IMR-90 (cell line): ENCODE measurements at regions not wholly inside any gene's neighbourhood (a gene's known extent, or its start where the extent isn't known, plus 50 kb on each side); places are given as distances from the start of the nearest gene placed in this dataset.

Experiments
- ATAC-seq: fragments of 200-7000 bp; cut with Tn5 transposase; 2 replicates; pipeline ENCODE4 v1.9.1; 2020; ENCODE audit warnings: low read depth, mild to moderate bottlenecking, moderate library complexity
- BruUV-seq: library from RNA; stranded (reverse); fragments of 400-500 nt; replicated peaks from 2 replicates; lab custom pipeline; 2021; lab: Mats Ljungman, UMichigan
- CTCF ChIA-PET: fragments of 300-600 bp; formaldehyde crosslinking; extraction: SDS; loops from one replicate; lab custom pipeline; 2021; ENCODE audit warnings: antibody characterized with exemption; lab: Yijun Ruan, JAX
- POLR2A ChIA-PET: fragments of 300-600 bp; sonication (Branson Sonifier 250); formaldehyde crosslinking; loops from one replicate; lab custom pipeline; 2022; ENCODE audit warnings: antibody characterized with exemption; ENCODE audit not compliant: unreplicated experiment; lab: Charles Lee
- DNase-seq: peaks from one replicate; pipeline ENCODE4 v3.0.0; 2013
- H2AFZ ChIP-seq: replicated peaks from 2 replicates; pipeline ENCODE3; 2013; ENCODE audit warnings: low read length, mild to moderate bottlenecking; ENCODE audit not compliant: poor library complexity
- H2AK5ac ChIP-seq: 2 replicates; pipeline ENCODE4 v1.6.1; 2013; ENCODE audit warnings: low read depth, low read length, inconsistent platforms
- H2AK9ac ChIP-seq: replicated peaks from 2 replicates; pipeline ENCODE3; 2013; ENCODE audit warnings: mild to moderate bottlenecking, low read depth, low read length, moderate library complexity; ENCODE audit not compliant: poor library complexity
- H2BK120ac ChIP-seq: 2 replicates; pipeline ENCODE4 v1.6.1; 2013; ENCODE audit warnings: low read depth, low read length, inconsistent platforms
- H2BK15ac ChIP-seq: 3 replicates; pipeline ENCODE4 v1.6.1; 2013; ENCODE audit warnings: low read depth, low read length, inconsistent platforms
- H2BK20ac ChIP-seq: 2 replicates; pipeline ENCODE4 v1.6.1; 2013; ENCODE audit warnings: low read depth, mild to moderate bottlenecking, inconsistent platforms, low read length, moderate library complexity
- H2BK5ac ChIP-seq: 2 replicates; pipeline ENCODE4 v1.6.1; 2013; ENCODE audit warnings: mild to moderate bottlenecking, low read depth, low read length, inconsistent platforms; ENCODE audit not compliant: poor library complexity, severe bottlenecking
- H3K14ac ChIP-seq: replicated peaks from 2 replicates; pipeline ENCODE4 v1.6.1; 2013; ENCODE audit warnings: low read depth, low read length, inconsistent platforms
- H3K18ac ChIP-seq: 2 replicates; pipeline ENCODE4 v1.6.1; 2013; ENCODE audit warnings: low read depth, low read length, control low read depth
- H3K23ac ChIP-seq: 2 replicates; pipeline ENCODE4 v1.6.1; 2013; ENCODE audit warnings: low read depth, low read length, inconsistent platforms
- H3K27ac ChIP-seq: 2 replicates; pipeline ENCODE4 v1.5.1; 2013; ENCODE audit warnings: mild to moderate bottlenecking, control low read depth, low read length; ENCODE audit not compliant: insufficient read depth
- H3K27me3 ChIP-seq: 2 replicates; pipeline ENCODE4 v1.6.1; 2013; ENCODE audit warnings: low read length; ENCODE audit not compliant: control insufficient read depth, insufficient read depth
- H3K36me3 ChIP-seq: 2 replicates; pipeline ENCODE4 v1.6.1; 2013; ENCODE audit warnings: low read length, mixed read lengths; ENCODE audit not compliant: control insufficient read depth, insufficient read depth
- H3K4ac ChIP-seq: 2 replicates; pipeline ENCODE4 v1.6.1; 2013; ENCODE audit warnings: low read depth, low read length, inconsistent platforms
- H3K4me1 ChIP-seq: 2 replicates; pipeline ENCODE4 v1.6.1; 2013; ENCODE audit warnings: low read length, mixed read lengths; ENCODE audit not compliant: control insufficient read depth, insufficient read depth
- H3K4me2 ChIP-seq: 2 replicates; pipeline ENCODE4 v1.6.1; 2013; ENCODE audit warnings: low read depth, mild to moderate bottlenecking, control low read depth, low read length, moderate library complexity
- H3K4me3 ChIP-seq: 2 replicates; pipeline ENCODE4 v1.5.1; 2013; ENCODE audit warnings: low read depth, mild to moderate bottlenecking, control low read depth, low read length, moderate library complexity; ENCODE audit not compliant: insufficient read depth
- H3K56ac ChIP-seq: 2 replicates; pipeline ENCODE4 v1.6.1; 2013; ENCODE audit warnings: low read length, inconsistent platforms; ENCODE audit not compliant: insufficient read depth; ENCODE audit errors: extremely low read depth
- H3K79me1 ChIP-seq, 2 experiments: 2 replicates each; pipeline ENCODE4 v1.6.1; 2013; ENCODE audit warnings: low read length in 2 of 2, inconsistent platforms in 1 of 2, low read depth in 1 of 2
- H3K9ac ChIP-seq: 2 replicates; pipeline ENCODE4 v1.6.1; 2013; ENCODE audit warnings: low read depth, low read length, control low read depth
- H3K9me1 ChIP-seq: 2 replicates; pipeline ENCODE4 v1.6.1; 2013; ENCODE audit warnings: low read length, inconsistent platforms; ENCODE audit not compliant: insufficient read depth
- H3K9me3 ChIP-seq: 2 replicates; pipeline ENCODE4 v1.6.1; 2013; ENCODE audit warnings: low read length; ENCODE audit not compliant: control insufficient read depth, insufficient read depth
- H4K20me1 ChIP-seq: 2 replicates; pipeline ENCODE4 v1.6.1; 2013; ENCODE audit warnings: low read length, inconsistent platforms; ENCODE audit not compliant: insufficient read depth
- H4K5ac ChIP-seq: 2 replicates; pipeline ENCODE4 v1.6.1; 2013; ENCODE audit warnings: mild to moderate bottlenecking, low read depth, low read length, control low read depth
- H4K8ac ChIP-seq, 2 experiments: 2 replicates each; pipeline ENCODE4 v1.6.1; 2013; ENCODE audit warnings: low read depth in 2 of 2, low read length in 2 of 2, control low read depth in 1 of 2, inconsistent platforms in 1 of 2
- H4K91ac ChIP-seq: 2 replicates; pipeline ENCODE4 v1.6.1; 2013; ENCODE audit warnings: low read depth, low read length, inconsistent platforms; ENCODE audit not compliant: insufficient read depth
- BHLHE40 ChIP-seq: fragments of 150-350 bp; IDR thresholded peaks from 2 replicates; pipeline ENCODE4 v1.6.1; 2016; ENCODE audit warnings: mild to moderate bottlenecking, low read depth, low read length
- CEBPB ChIP-seq: IDR thresholded peaks from 2 replicates; pipeline ENCODE4 v1.6.1; 2012; ENCODE audit warnings: low read depth, low read length, improper control_type of control experiment
- CHD1 ChIP-seq: IDR thresholded peaks from 2 replicates; pipeline ENCODE4 v1.6.1; 2012; ENCODE audit warnings: low read depth, low read length, improper control_type of control experiment
- FOS ChIP-seq: fragments of 150-350 bp; IDR thresholded peaks from 2 replicates; pipeline ENCODE4 v1.6.1; 2016; ENCODE audit warnings: low read depth, low read length
- MXI1 ChIP-seq: IDR thresholded peaks from 2 replicates; pipeline ENCODE4 v1.6.1; 2012; ENCODE audit warnings: low read depth, mild to moderate bottlenecking, low read length, moderate library complexity, borderline replicate concordance
- POLR2A ChIP-seq: IDR thresholded peaks from 2 replicates; pipeline ENCODE4 v1.6.1; 2012; ENCODE audit warnings: mild to moderate bottlenecking, low read depth, low read length
- RAD21 ChIP-seq: IDR thresholded peaks from 2 replicates; pipeline ENCODE4 v1.6.1; 2012; ENCODE audit warnings: low read length, improper control_type of control experiment
- RCOR1 ChIP-seq: IDR thresholded peaks from 2 replicates; pipeline ENCODE4 v1.6.1; 2012; ENCODE audit warnings: mild to moderate bottlenecking, low read length, improper control_type of control experiment; ENCODE audit not compliant: insufficient replicate concordance
- RFX5 ChIP-seq: IDR thresholded peaks from 2 replicates; pipeline ENCODE4 v1.8.0; 2012; ENCODE audit warnings: low read depth, mild to moderate bottlenecking, low read length, moderate library complexity
- SMC3 ChIP-seq: fragments of 150-350 bp; IDR thresholded peaks from 2 replicates; pipeline ENCODE4 v1.6.1; 2016; ENCODE audit warnings: low read depth, mild to moderate bottlenecking, antibody characterized with exemption, low read length, moderate library complexity
- WGBS, 2 experiments: methylation state at CpG; one replicate each; pipeline versions ENCODE4 v1.1.5 to v1.1.7; 2013; ENCODE audit warnings: missing lambda C conversion rate in 2 of 2; ENCODE audit not compliant: insufficient read length in 1 of 2; ENCODE audit errors: extremely low coverage in 2 of 2; 5-methylcytosine and 5-hydroxymethylcytosine counted together
- dilution Hi-C: fragments of 300-500 bp; cut with HindIII; formaldehyde crosslinking; loops from one replicate; pipeline ENCODE4 v1.14.3; 2018; ENCODE audit warnings: low sequenced_read_pairs; ENCODE audit not compliant: unreplicated experiment
- in situ Hi-C: fragments of 300-500 bp; cut with MboI; formaldehyde crosslinking; loops from 3 replicates; pipeline ENCODE4 v1.14.3; 2019; ENCODE audit warnings: low sequenced_read_pairs, inconsistent platforms, mixed read lengths
- intact Hi-C: fragments of 100-400 bp; cut with micrococcal nuclease; formaldehyde crosslinking; loops from 2 replicates; pipeline ENCODE4 v1.10.0; 2022
- TF ChIP-seq, protein P1 (sequence below): fragments of 150-350 bp; IDR thresholded peaks from 2 replicates; pipeline ENCODE4 v1.6.1; 2016; ENCODE audit warnings: low read depth, mild to moderate bottlenecking, low read length, moderate library complexity, borderline replicate concordance
- TF ChIP-seq, protein P2 (sequence below): fragments of 150-350 bp; IDR thresholded peaks from 2 replicates; pipeline ENCODE4 v1.6.1; 2017; ENCODE audit warnings: mild to moderate bottlenecking, antibody characterized with exemption, low read length, low read depth
- TF ChIP-seq, protein P3 (sequence below): conservative IDR thresholded peaks from 2 replicates; pipeline ENCODE4 v1.5.1; 2012; ENCODE audit warnings: mild to moderate bottlenecking, low read depth, low read length, improper control_type of control experiment

DNA sequence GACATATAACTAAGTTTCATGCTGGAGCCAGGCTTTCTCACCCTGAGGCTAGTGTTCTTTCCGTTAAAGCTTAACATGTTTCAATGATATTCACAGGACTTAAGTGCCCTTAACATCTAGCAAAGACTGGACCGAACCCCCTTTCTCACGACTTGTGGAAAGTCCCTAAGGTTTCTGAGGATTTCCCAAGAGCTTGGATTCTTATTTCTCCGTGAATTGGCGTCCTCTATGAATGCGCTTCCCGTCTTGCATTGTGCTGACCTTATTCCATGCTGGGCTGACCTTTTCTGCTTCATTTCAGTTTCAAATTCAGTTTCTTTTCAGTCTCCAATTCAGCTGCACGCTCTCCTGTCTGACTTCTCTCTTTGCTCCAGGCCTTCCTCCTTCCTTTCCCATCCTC, 206.4 kb downstream of the HS3ST3A1 start:
- no peak overlapping the region for H3K18ac ChIP-seq
- H3K27me3 ChIP-seq = no peaks in the 10 kb centered on the region
- H2BK15ac ChIP-seq = no peak overlapping the region
- H3K4me3 ChIP-seq = no peak overlapping the region
- H4K91ac ChIP-seq = no peak overlapping the region
- in situ Hi-C loops (no loop called here), intact Hi-C loops (no loop called here), dilution Hi-C loops (no loop called here)
- no peak for DNase-seq
- H2AFZ ChIP-seq = no peak overlapping the region
- H4K20me1 ChIP-seq = no peaks in the 10 kb centered on the region
- H3K4me1 ChIP-seq = peaks cover 9% of the 10 kb centered on the region
- no peak overlapping the region for H3K9ac ChIP-seq
- no peak overlapping the region for H4K8ac ChIP-seq
- H3K4me2 ChIP-seq = no peak overlapping the region
- H3K23ac ChIP-seq = no peak overlapping the region
- H3K56ac ChIP-seq = no peak overlapping the region
- H3K9me1 ChIP-seq = peaks cover 6% of the 10 kb centered on the region; the same call in 1 of the 2 replicates
- no peaks in the 10 kb centered on the region for H3K79me1 ChIP-seq
- BruUV-seq = no TSS peak
- H2BK5ac ChIP-seq = no peak overlapping the region
- no peak overlapping the region for H2BK20ac ChIP-seq
- no peak overlapping the region for H3K14ac ChIP-seq
- no peak overlapping the region for H4K5ac ChIP-seq
- no peak overlapping the region for H2BK120ac ChIP-seq
- H2AK9ac ChIP-seq = no peak overlapping the region
- ChIA-PET POLR2A (no interaction called here), CTCF (no interaction called here)
- H3K36me3 ChIP-seq = no peaks in the 10 kb centered on the region
- ATAC-seq = no peak
- H3K27ac ChIP-seq = no peak overlapping the region
- peak overlapping the region; percentile 1; the same call in 1 of the 2 replicates for H2AK5ac ChIP-seq
- no peak for TF ChIP-seq SMC3
- no peak for TF ChIP-seq RFX5
- no peak for TF ChIP-seq RAD21
- no peak for TF ChIP-seq POLR2A
- TF ChIP-seq, protein P1, sequence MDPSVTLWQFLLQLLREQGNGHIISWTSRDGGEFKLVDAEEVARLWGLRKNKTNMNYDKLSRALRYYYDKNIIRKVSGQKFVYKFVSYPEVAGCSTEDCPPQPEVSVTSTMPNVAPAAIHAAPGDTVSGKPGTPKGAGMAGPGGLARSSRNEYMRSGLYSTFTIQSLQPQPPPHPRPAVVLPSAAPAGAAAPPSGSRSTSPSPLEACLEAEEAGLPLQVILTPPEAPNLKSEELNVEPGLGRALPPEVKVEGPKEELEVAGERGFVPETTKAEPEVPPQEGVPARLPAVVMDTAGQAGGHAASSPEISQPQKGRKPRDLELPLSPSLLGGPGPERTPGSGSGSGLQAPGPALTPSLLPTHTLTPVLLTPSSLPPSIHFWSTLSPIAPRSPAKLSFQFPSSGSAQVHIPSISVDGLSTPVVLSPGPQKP = no peak
- TF ChIP-seq CEBPB = no peak
- TF ChIP-seq RCOR1 = no peak
- no peak for TF ChIP-seq MXI1
- no peak for TF ChIP-seq BHLHE40
- TF ChIP-seq CHD1 = no peak
- no peak for TF ChIP-seq FOS
- TF ChIP-seq, protein P2, sequence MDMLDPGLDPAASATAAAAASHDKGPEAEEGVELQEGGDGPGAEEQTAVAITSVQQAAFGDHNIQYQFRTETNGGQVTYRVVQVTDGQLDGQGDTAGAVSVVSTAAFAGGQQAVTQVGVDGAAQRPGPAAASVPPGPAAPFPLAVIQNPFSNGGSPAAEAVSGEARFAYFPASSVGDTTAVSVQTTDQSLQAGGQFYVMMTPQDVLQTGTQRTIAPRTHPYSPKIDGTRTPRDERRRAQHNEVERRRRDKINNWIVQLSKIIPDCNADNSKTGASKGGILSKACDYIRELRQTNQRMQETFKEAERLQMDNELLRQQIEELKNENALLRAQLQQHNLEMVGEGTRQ = no peak
- TF ChIP-seq, protein P3, sequence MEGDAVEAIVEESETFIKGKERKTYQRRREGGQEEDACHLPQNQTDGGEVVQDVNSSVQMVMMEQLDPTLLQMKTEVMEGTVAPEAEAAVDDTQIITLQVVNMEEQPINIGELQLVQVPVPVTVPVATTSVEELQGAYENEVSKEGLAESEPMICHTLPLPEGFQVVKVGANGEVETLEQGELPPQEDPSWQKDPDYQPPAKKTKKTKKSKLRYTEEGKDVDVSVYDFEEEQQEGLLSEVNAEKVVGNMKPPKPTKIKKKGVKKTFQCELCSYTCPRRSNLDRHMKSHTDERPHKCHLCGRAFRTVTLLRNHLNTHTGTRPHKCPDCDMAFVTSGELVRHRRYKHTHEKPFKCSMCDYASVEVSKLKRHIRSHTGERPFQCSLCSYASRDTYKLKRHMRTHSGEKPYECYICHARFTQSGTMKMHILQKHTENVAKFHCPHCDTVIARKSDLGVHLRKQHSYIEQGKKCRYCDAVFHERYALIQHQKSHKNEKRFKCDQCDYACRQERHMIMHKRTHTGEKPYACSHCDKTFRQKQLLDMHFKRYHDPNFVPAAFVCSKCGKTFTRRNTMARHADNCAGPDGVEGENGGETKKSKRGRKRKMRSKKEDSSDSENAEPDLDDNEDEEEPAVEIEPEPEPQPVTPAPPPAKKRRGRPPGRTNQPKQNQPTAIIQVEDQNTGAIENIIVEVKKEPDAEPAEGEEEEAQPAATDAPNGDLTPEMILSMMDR = no peak
- 99% methylated on average over 7 of the region's 8 CpGs; no CpG with 5 or more reads in 1 of the 2 experiments for WGBS, 2 experiments
- no peaks in the 10 kb centered on the region for H3K9me3 ChIP-seq
- H3K4ac ChIP-seq = no peak overlapping the region
